ENCODE measurements at regions not wholly inside any gene's neighbourhood (a gene's known extent, or its start where the extent isn't known, plus 50 kb on each side); places are given as distances from the start of the nearest gene placed in this dataset.

- no peak for DNase-seq
Measured at GRCh38 chr22:27153386-27153785, 496.0 kb downstream of the MIAT start.

- DNase-seq, result no peak
Measured at GRCh38 chr22:27154717-27155116, 497.3 kb downstream of the MIAT start.

GRCh38 chr22:27156821-27157489 lies 499.6 kb downstream of the MIAT start:
- no peak for DNase-seq

GRCh38 chr22:27157666-27158370 lies 500.4 kb downstream of the MIAT start:
- no peak for DNase-seq

- DNase-seq, result no peak
Measured at GRCh38 chr22:27159016-27159415, 501.6 kb downstream of the MIAT start.

GRCh38 chr22:27159716-27160295 lies 502.4 kb downstream of the MIAT start:
- no peak for DNase-seq

- peak; percentile 59 for DNase-seq
Measured at GRCh38 chr22:27163162-27164137, 506.1 kb downstream of the MIAT start.

- DNase-seq, result no peak
Measured at GRCh38 chr22:27164781-27165503, 507.6 kb downstream of the MIAT start.

- DNase-seq, result no peak
Measured at GRCh38 chr22:27168681-27169080, 511.3 kb downstream of the MIAT start.

GRCh38 chr22:27170491-27170890 lies 513.1 kb downstream of the MIAT start:
- no peak for DNase-seq

GRCh38 chr22:27171212-27171611 lies 513.8 kb downstream of the MIAT start:
- DNase-seq, result no peak

GRCh38 chr22:27173530-27173929 lies 516.1 kb downstream of the MIAT start:
- no peak for DNase-seq

- DNase-seq, result no peak
Measured at GRCh38 chr22:27175021-27175838, 517.8 kb downstream of the MIAT start.

- no peak for DNase-seq
Measured at GRCh38 chr22:27175974-27176373, 518.6 kb downstream of the MIAT start.

GRCh38 chr22:27179161-27179560 lies 521.8 kb downstream of the MIAT start:
- DNase-seq, result no peak

- no peak for DNase-seq
Measured at GRCh38 chr22:27181537-27181936, 524.1 kb downstream of the MIAT start.

- DNase-seq, result no peak
Measured at GRCh38 chr22:27183474-27183873, 526.1 kb downstream of the MIAT start.

- DNase-seq, result no peak
Measured at GRCh38 chr22:27185099-27185709, 527.8 kb downstream of the MIAT start.

- DNase-seq, result no peak
Measured at GRCh38 chr22:27185760-27186302, 528.4 kb downstream of the MIAT start.

GRCh38 chr22:27186643-27187042 lies 529.3 kb downstream of the MIAT start:
- no peak for DNase-seq

Measured in NCI-H748 treated with DMSO at 0.1 percent for 48 hours (cell line).